ENCODE measurements at regions not wholly inside any gene's neighbourhood (a gene's known extent, or its start where the extent isn't known, plus 50 kb on each side); places are given as distances from the start of the nearest gene placed in this dataset.

DNA sequence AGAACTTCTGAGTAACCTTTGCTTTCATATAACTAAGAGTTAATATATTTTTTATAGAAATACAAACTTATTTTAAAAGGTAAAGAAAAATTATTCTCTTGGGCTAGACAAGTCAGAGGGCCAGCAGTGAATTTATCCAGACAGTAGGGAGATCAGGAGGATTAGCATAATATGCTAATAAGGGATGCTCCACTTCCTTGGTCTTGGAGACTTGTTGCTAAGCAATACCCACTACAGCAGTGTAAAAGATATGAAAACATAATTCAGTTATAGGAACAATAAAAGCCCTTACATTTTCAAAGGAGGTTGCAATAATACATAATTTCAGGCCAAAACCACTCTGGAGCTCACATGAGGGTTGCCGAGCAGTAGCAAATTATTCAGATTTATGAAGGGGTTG lies 615.6 kb downstream of the KCNH5 start:
- no peaks in the 10 kb centered on the region for H3K27me3 Mint-ChIP-seq (ENCODE audit: low read depth)

More for the DNA sequence above, 615.6 kb downstream of the KCNH5 start:
- no peaks in the 10 kb centered on the region for H3K23me2 ChIP-seq (ENCODE audit: insufficient read length, low read depth, low read length, poor library complexity, severe bottlenecking)
- H2AK5ac ChIP-seq (ENCODE audit: insufficient read length, low read length): no peak overlapping the region
- no peak overlapping the region for H3K56ac ChIP-seq (ENCODE audit: insufficient read length, low read depth, low read length)
- no peaks in the 10 kb centered on the region for H3K79me2 ChIP-seq (ENCODE audit: insufficient read depth, low read length)
- H4K5ac ChIP-seq (ENCODE audit: insufficient read length, low read depth, low read length): no peak overlapping the region
- no peak overlapping the region for H3K27ac ChIP-seq (ENCODE audit: insufficient read length, low read depth, low read length)
- H2BK12ac ChIP-seq (ENCODE audit: insufficient read length, low read depth, low read length): no peak overlapping the region
- peaks cover 18% of the 10 kb centered on the region for H3K9me3 ChIP-seq (ENCODE audit: control insufficient read depth, low read depth, low read length)
- no peaks in the 10 kb centered on the region for H3K79me1 ChIP-seq (ENCODE audit: insufficient read depth, low read depth, low read length, poor library complexity, severe bottlenecking)
- H3K4me1 ChIP-seq (ENCODE audit: insufficient read depth, low read length): no peaks in the 10 kb centered on the region
- H2AFZ ChIP-seq (ENCODE audit: low read length): no peak overlapping the region
- no peak overlapping the region for H3K18ac ChIP-seq (ENCODE audit: insufficient read length, low read depth, low read length)
- H3K4me1 Mint-ChIP-seq: no peaks in the 10 kb centered on the region
- no peak overlapping the region for H2BK20ac ChIP-seq (ENCODE audit: low read depth, low read length, poor library complexity, severe bottlenecking)
- no CpG with 5 or more reads among the region's 1 CpG for WGBS (ENCODE audit: extremely low coverage, insufficient read length, low lambda C conversion rate)
- no peak overlapping the region for H2BK5ac ChIP-seq (ENCODE audit: insufficient read length, low read length)
- H4K20me1 ChIP-seq (ENCODE audit: control insufficient read depth, insufficient read depth, insufficient read length): no peaks in the 10 kb centered on the region
- H3K4me3 Mint-ChIP-seq: no peak overlapping the region
- H2BK120ac ChIP-seq (ENCODE audit: low read depth, low read length, poor library complexity, severe bottlenecking): no peak overlapping the region
- no peak overlapping the region for H3K9ac ChIP-seq (ENCODE audit: extremely low read depth, insufficient read length, low read length)
- no peak overlapping the region for H2BK15ac ChIP-seq (ENCODE audit: low read depth, low read length)
- no peak overlapping the region for H3K27ac Mint-ChIP-seq
- no peak for DNase-seq
- H4K91ac ChIP-seq (ENCODE audit: insufficient read length, low read depth, low read length): no peak overlapping the region
- H3K4ac ChIP-seq (ENCODE audit: low read depth, low read length): no peak overlapping the region
- no peak overlapping the region for H3K14ac ChIP-seq (ENCODE audit: insufficient read depth, low read length)
- H3K4me2 ChIP-seq (ENCODE audit: insufficient read depth, insufficient read length, low read length): no peak overlapping the region
- peaks cover 30 to 45% of the 10 kb centered on the region in 2 experiments for H3K9me3 Mint-ChIP-seq
- TF ChIP-seq, protein P1, sequence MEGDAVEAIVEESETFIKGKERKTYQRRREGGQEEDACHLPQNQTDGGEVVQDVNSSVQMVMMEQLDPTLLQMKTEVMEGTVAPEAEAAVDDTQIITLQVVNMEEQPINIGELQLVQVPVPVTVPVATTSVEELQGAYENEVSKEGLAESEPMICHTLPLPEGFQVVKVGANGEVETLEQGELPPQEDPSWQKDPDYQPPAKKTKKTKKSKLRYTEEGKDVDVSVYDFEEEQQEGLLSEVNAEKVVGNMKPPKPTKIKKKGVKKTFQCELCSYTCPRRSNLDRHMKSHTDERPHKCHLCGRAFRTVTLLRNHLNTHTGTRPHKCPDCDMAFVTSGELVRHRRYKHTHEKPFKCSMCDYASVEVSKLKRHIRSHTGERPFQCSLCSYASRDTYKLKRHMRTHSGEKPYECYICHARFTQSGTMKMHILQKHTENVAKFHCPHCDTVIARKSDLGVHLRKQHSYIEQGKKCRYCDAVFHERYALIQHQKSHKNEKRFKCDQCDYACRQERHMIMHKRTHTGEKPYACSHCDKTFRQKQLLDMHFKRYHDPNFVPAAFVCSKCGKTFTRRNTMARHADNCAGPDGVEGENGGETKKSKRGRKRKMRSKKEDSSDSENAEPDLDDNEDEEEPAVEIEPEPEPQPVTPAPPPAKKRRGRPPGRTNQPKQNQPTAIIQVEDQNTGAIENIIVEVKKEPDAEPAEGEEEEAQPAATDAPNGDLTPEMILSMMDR (conservative IDR thresholded peaks at IDR 0.05): no peak
- H3K27me3 ChIP-seq (ENCODE audit: insufficient read depth, low read length): no peaks in the 10 kb centered on the region
- H3K23ac ChIP-seq (ENCODE audit: insufficient read length, low read depth, low read length): no peak overlapping the region
- no peak overlapping the region for H3T11ph ChIP-seq (ENCODE audit: low read length)
- no peak overlapping the region for H4K8ac ChIP-seq (replicated peaks; ENCODE audit: insufficient read length, low read depth, low read length)
- H3K36me3 Mint-ChIP-seq (ENCODE audit: insufficient read depth in 1 of 3, low read depth in 3 of 3): peaks cover 13 to 33% (median 15%) of the 10 kb centered on the region in 3 experiments

Data from H9 (cell line).